ENCODE measurements at regions not wholly inside any gene's neighbourhood (a gene's known extent, or its start where the extent isn't known, plus 50 kb on each side); places are given as distances from the start of the nearest gene placed in this dataset.

DNA sequence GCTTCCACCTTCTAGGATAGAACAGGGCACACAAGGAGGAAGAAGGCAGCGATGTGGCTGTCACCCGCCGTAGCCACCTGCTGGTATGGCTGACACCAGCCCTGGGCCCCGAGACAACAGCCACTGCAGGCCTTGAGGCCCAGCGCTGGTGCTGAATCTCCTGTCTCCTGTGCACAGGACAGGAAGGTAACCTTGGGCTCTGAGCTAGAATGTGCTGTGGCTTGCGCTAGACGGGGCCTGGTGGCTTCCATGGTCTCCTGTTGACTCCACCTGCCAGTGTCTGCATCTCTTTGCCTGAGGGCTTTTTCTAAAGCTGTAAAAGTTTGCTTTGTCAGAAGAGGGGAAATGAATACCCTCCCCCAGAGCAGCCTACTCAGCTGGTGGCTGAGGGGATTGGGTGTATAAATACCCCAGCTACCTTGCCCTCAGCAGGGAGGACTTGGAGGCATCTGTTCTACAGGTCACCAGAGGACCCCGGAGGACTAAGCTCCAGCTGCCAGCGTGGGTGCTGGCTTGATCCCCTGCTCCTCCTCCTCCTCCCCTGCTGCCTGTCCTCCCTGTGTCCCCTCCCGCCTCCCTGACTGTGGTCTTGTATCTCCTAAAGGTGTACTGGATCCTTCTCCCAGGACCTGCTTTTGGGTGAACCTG is 76.1 kb upstream of the SDK2 start:
- TF ChIP-seq POLR2AphosphoS5 (IDR thresholded peaks at IDR 0.05; ENCODE audit: borderline replicate concordance, low read depth, low read length) (no peak), EZH2 (IDR thresholded peaks at IDR 0.05) (no peak), FOXP2 (optimal IDR thresholded peaks at IDR 0.05; ENCODE audit: control extremely low read depth, extremely low read length, insufficient read depth) (no peak)

Measured in SK-N-MC (cell line).